ENCODE measurements at regions not wholly inside any gene's neighbourhood (a gene's known extent, or its start where the extent isn't known, plus 50 kb on each side); places are given as distances from the start of the nearest gene placed in this dataset.

- TF ChIP-seq, protein P1, sequence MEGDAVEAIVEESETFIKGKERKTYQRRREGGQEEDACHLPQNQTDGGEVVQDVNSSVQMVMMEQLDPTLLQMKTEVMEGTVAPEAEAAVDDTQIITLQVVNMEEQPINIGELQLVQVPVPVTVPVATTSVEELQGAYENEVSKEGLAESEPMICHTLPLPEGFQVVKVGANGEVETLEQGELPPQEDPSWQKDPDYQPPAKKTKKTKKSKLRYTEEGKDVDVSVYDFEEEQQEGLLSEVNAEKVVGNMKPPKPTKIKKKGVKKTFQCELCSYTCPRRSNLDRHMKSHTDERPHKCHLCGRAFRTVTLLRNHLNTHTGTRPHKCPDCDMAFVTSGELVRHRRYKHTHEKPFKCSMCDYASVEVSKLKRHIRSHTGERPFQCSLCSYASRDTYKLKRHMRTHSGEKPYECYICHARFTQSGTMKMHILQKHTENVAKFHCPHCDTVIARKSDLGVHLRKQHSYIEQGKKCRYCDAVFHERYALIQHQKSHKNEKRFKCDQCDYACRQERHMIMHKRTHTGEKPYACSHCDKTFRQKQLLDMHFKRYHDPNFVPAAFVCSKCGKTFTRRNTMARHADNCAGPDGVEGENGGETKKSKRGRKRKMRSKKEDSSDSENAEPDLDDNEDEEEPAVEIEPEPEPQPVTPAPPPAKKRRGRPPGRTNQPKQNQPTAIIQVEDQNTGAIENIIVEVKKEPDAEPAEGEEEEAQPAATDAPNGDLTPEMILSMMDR (IDR thresholded peaks at IDR 0.05) = no peak
- no peak for TF ChIP-seq POLR2A (IDR thresholded peaks at IDR 0.05)
- no peak for TF ChIP-seq POLR2AphosphoS5 (IDR thresholded peaks at IDR 0.05)
- TF ChIP-seq EP300 (IDR thresholded peaks at IDR 0.05) = no peak
These were observed 68.2 kb upstream of the NRG3 start for GRCh38 chr10:81806842-81807241.

All from stomach (tissue), 4 donors.